Activated T-cell treated with anti-CD3 and anti-CD28 coated beads for 24 hours (primary cell): ENCODE measurements at regions not wholly inside any gene's neighbourhood (a gene's known extent, or its start where the extent isn't known, plus 50 kb on each side); places are given as distances from the start of the nearest gene placed in this dataset.

ENCODE experiments used
- DNase-seq: peaks from one replicate; pipeline ENCODE4 v3.0.0-alpha.2; 2020; ENCODE audit warnings: low read depth

- no peak for DNase-seq
These were observed 236.4 kb upstream of the PRDM1 start for GRCh38 chr6:105849746-105850145.

- no peak for DNase-seq
These were observed 238.7 kb upstream of the PRDM1 start for GRCh38 chr6:105847433-105847832.

GRCh38 chr6:105844275-105844883 is 241.8 kb upstream of the PRDM1 start:
- no peak for DNase-seq

- DNase-seq, result no peak
These were observed 246.9 kb upstream of the PRDM1 start for GRCh38 chr6:105839266-105839665.

GRCh38 chr6:105838171-105838570 is 248.0 kb upstream of the PRDM1 start:
- DNase-seq, result no peak

- DNase-seq, result no peak
These were observed 249.2 kb upstream of the PRDM1 start for GRCh38 chr6:105836889-105837288.

- no peak for DNase-seq
These were observed 249.8 kb upstream of the PRDM1 start for GRCh38 chr6:105836379-105836778.

GRCh38 chr6:105835373-105835772 is 250.8 kb upstream of the PRDM1 start:
- no peak for DNase-seq

GRCh38 chr6:105833959-105834947 is 251.9 kb upstream of the PRDM1 start:
- DNase-seq, result no peak

- DNase-seq, result no peak
These were observed 253.8 kb upstream of the PRDM1 start for GRCh38 chr6:105832313-105832761.

GRCh38 chr6:105831311-105832097 is 254.6 kb upstream of the PRDM1 start:
- DNase-seq, result no peak

- DNase-seq, result no peak
These were observed 260.9 kb upstream of the PRDM1 start for GRCh38 chr6:105825210-105825609.

GRCh38 chr6:105824732-105825131 is 261.4 kb upstream of the PRDM1 start:
- no peak for DNase-seq

GRCh38 chr6:105821777-105822176 is 264.4 kb upstream of the PRDM1 start:
- no peak for DNase-seq

- DNase-seq, result no peak
These were observed 265.1 kb upstream of the PRDM1 start for GRCh38 chr6:105821027-105821426.

- DNase-seq, result no peak
These were observed 266.4 kb upstream of the PRDM1 start for GRCh38 chr6:105819745-105820144.

GRCh38 chr6:105818505-105818904 is 267.6 kb upstream of the PRDM1 start:
- DNase-seq, result no peak

GRCh38 chr6:105817961-105818360 is 268.2 kb upstream of the PRDM1 start:
- no peak for DNase-seq

GRCh38 chr6:105817370-105817769 is 268.8 kb upstream of the PRDM1 start:
- no peak for DNase-seq

GRCh38 chr6:105816847-105817246 is 269.3 kb upstream of the PRDM1 start:
- DNase-seq, result no peak

- no peak for DNase-seq
These were observed 270.2 kb upstream of the PRDM1 start for GRCh38 chr6:105815661-105816555.
